K562 (cell line): ENCODE measurements at regions not wholly inside any gene's neighbourhood (a gene's known extent, or its start where the extent isn't known, plus 50 kb on each side); places are given as distances from the start of the nearest gene placed in this dataset.

Experiments
- ATAC-seq: fragments of 200-7000 bp; cut with Tn5 transposase; 3 replicates; pipeline ENCODE4 v1.9.1; 2020; ENCODE audit warnings: moderate library complexity
- BruUV-seq: library from RNA; stranded (reverse); fragments of 400-500 nt; replicated peaks from 2 replicates; lab custom pipeline; 2021; lab: Mats Ljungman, UMichigan
- CTCF ChIA-PET: fragments of 300-600 bp; formaldehyde crosslinking; extraction: SDS; loops from one replicate; lab custom pipeline; 2021; ENCODE audit warnings: low intra/inter-chr PET ratio; lab: Yijun Ruan, JAX
- POLR2A ChIA-PET: fragments of 300-600, 350-650 bp; sonication (Branson Sonifier 250); formaldehyde crosslinking; extraction: SDS; loops from one replicate; lab custom pipeline; 2021; ENCODE audit warnings: antibody characterized with exemption, inconsistent platforms; lab: Yijun Ruan, JAX
- DNase-seq, 4 experiments: peaks; one replicate each; pipeline versions ENCODE4 v3.0.0 to v3.0.0-alpha.2; 2011 to 2018; ENCODE audit warnings: low spot score in 3 of 4, mixed read lengths in 3 of 4; ENCODE audit errors: extremely low read depth in 1 of 4
- FAIRE-seq: peaks from 2 replicates; lab custom pipeline; 2011; peaks lifted over from hg19 to GRCh38; lab: Jason Lieb, UNC
- H2AFZ ChIP-seq: 2 replicates; pipeline ENCODE4 v1.6.0; 2011; ENCODE audit warnings: low read depth, low read length, control low read depth, inconsistent platforms
- H3K27ac ChIP-seq: fragments of 200-600 bp; 3 replicates; pipeline ENCODE4 v1.8.0; 2011; ENCODE audit warnings: low read depth, mild to moderate bottlenecking, control low read depth, inconsistent platforms, low read length, moderate library complexity, mixed read lengths; ENCODE audit errors: extremely low read depth
- H3K27me3 ChIP-seq, 2 experiments: fragments of 300-600 bp in 1 of 2; 2 replicates in 1 of 2; 3 replicates in 1 of 2; pipeline versions ENCODE4 v1.6.0 to v1.8.0; 2011; ENCODE audit warnings: inconsistent platforms in 2 of 2, low read length in 2 of 2, mild to moderate bottlenecking in 1 of 2, mixed read lengths in 1 of 2, moderate library complexity in 1 of 2; ENCODE audit not compliant: control insufficient read depth in 2 of 2, insufficient read depth in 2 of 2
- H3K36me3 ChIP-seq: fragments of 300-600 bp; 3 replicates; pipeline ENCODE4 v1.8.0; 2011; ENCODE audit warnings: mild to moderate bottlenecking, low read length, inconsistent platforms; ENCODE audit not compliant: control insufficient read depth, insufficient read depth
- H3K4me1 ChIP-seq, 2 experiments: fragments of 200-600 bp in 1 of 2; replicated peaks in 1 of 2; 2 replicates in 1 of 2; 3 replicates in 1 of 2; pipeline versions ENCODE4 v1.5.1 to v1.8.0; 2011; ENCODE audit warnings: inconsistent platforms in 2 of 2, low read length in 2 of 2, mild to moderate bottlenecking in 1 of 2, mixed read lengths in 1 of 2, moderate library complexity in 1 of 2; ENCODE audit not compliant: control insufficient read depth in 2 of 2, insufficient read depth in 2 of 2
- H3K4me2 ChIP-seq: 2 replicates; pipeline ENCODE4 v1.6.1; 2011; ENCODE audit warnings: low read length, control low read depth, inconsistent platforms, mixed read lengths; ENCODE audit not compliant: insufficient read depth
- H3K4me3 ChIP-seq: fragments of 200-600 bp; sonication (generic), shearing (Covaris generic); 2 replicates; pipeline ENCODE4 v1.5.1; 2016; ENCODE audit warnings: control low read depth, inconsistent platforms
- H3K79me2 ChIP-seq: fragments of 200-600 bp; 3 replicates; pipeline ENCODE4 v1.8.0; 2011; ENCODE audit warnings: low read length, inconsistent platforms; ENCODE audit not compliant: control insufficient read depth, insufficient read depth
- H3K9ac ChIP-seq, 2 experiments: 2 replicates each; pipeline versions ENCODE4 v1.6.0 to v1.6.1; 2011; ENCODE audit warnings: low read depth in 2 of 2, low read length in 2 of 2, control low read depth in 1 of 2, inconsistent platforms in 1 of 2, mild to moderate bottlenecking in 1 of 2, mixed read lengths in 1 of 2; ENCODE audit not compliant: insufficient read depth in 1 of 2
- H3K9me1 ChIP-seq: one replicate; pipeline ENCODE4 v1.6.0; 2011; ENCODE audit warnings: inconsistent platforms, mild to moderate bottlenecking, low read length, moderate library complexity; ENCODE audit not compliant: control insufficient read depth, insufficient read depth
- H3K9me3 ChIP-seq: replicated peaks from 2 replicates; pipeline ENCODE4 v1.5.1; 2011; ENCODE audit warnings: low read depth, low read length, inconsistent platforms; ENCODE audit not compliant: control insufficient read depth, insufficient read depth
- H4K20me1 ChIP-seq: replicated peaks from 2 replicates; pipeline ENCODE4 v1.6.1; 2011; ENCODE audit warnings: low read length, inconsistent platforms, mixed read lengths; ENCODE audit not compliant: control insufficient read depth, insufficient read depth
- HMG20A ChIP-seq: fragments of 450-650 bp; formaldehyde crosslinking; conservative IDR thresholded peaks from 2 replicates; pipeline ENCODE4 v1.4.0; 2020; ENCODE audit warnings: mild to moderate bottlenecking, mixed read lengths
- POLR2AphosphoS5 ChIP-seq: IDR thresholded peaks from 2 replicates; pipeline ENCODE4 v1.6.1; 2011; ENCODE audit warnings: mild to moderate bottlenecking, low read depth, low read length, moderate library complexity; ENCODE audit not compliant: control insufficient read depth, insufficient read depth
- RHOXF2B ChIP-seq: fragments of 250-450 bp; sonication (Bioruptor Pico); conservative IDR thresholded peaks from 2 replicates; pipeline ENCODE4 v1.5.1; 2021
- ZBTB1 ChIP-seq: sonication (generic); formaldehyde crosslinking; IDR thresholded peaks from 2 replicates; pipeline ENCODE4 v1.8.1; 2023; ENCODE audit warnings: missing genetic modification reagents, low read depth, mild to moderate bottlenecking, borderline replicate concordance
- ZKSCAN8 ChIP-seq: fragments of 200-800 bp; sonication (Bioruptor generic); IDR thresholded peaks from 2 replicates; pipeline ENCODE4 v1.6.1; 2016; ENCODE audit warnings: missing genetic modification characterization, missing compliant biosample characterization
- ZNF41 ChIP-seq: fragments of 250-450 bp; sonication (Bioruptor Pico); conservative IDR thresholded peaks from 2 replicates; pipeline ENCODE4 v1.4.0; 2020; ENCODE audit warnings: mild to moderate bottlenecking
- WGBS: fragments of 100-300 bp; shearing (Covaris generic); methylation state at CpG from one replicate; pipeline ENCODE4 v1.1.6; 2016; ENCODE audit warnings: low coverage, mixed read lengths; ENCODE audit not compliant: insufficient coverage; ENCODE audit errors: missing lambda C conversion rate; 5-methylcytosine and 5-hydroxymethylcytosine counted together
- in situ Hi-C: fragments of 300-500 bp; cut with MboI; formaldehyde crosslinking; loops from 4 replicates; pipeline ENCODE4 v1.15.0; 2018; ENCODE audit warnings: inconsistent platforms, mixed read lengths
- intact Hi-C: fragments of 100-400 bp; cut with micrococcal nuclease; formaldehyde crosslinking; loops from 2 replicates; pipeline ENCODE4 v1.14.2; 2022
- TF ChIP-seq, protein P1 (sequence below), 3 experiments: IDR thresholded peaks in 2 of 3; conservative IDR thresholded peaks in 1 of 3; 2 replicates each; pipeline ENCODE4 v1.5.1; 2011 to 2012; ENCODE audit warnings: low read length in 3 of 3, mild to moderate bottlenecking in 3 of 3, control low read depth in 2 of 3, improper control_type of control experiment in 1 of 3, inconsistent platforms in 1 of 3, low read depth in 1 of 3, mixed read lengths in 1 of 3, moderate library complexity in 1 of 3; ENCODE audit not compliant: insufficient read depth in 2 of 3
- TF ChIP-seq, protein P2 (sequence below): fragments of 450-650 bp; formaldehyde crosslinking; IDR thresholded peaks from 2 replicates; pipeline ENCODE4 v1.4.0; 2020; ENCODE audit warnings: mild to moderate bottlenecking, mixed read lengths

- H3K9ac ChIP-seq: no peak overlapping the region; a peak in 1 of 4 replicates
- no peaks in the 10 kb centered on the region for H4K20me1 ChIP-seq
- H3K27ac ChIP-seq: no peak overlapping the region
- no peaks in the 10 kb centered on the region for H3K9me1 ChIP-seq
- ChIA-PET POLR2A (no interaction called here), CTCF (no interaction called here)
- whole genome bisulfite sequencing: 28% methylated on average over 14 of the region's 16 CpGs
- H3K4me3 ChIP-seq: no peak overlapping the region
- H3K36me3 ChIP-seq: no peaks in the 10 kb centered on the region
- 0 out of 5 replicates have a peak, but pooled peaks cover 0 to 8% of the 10 kb centered on the region in 2 experiments for H3K27me3 ChIP-seq
- no TSS peak for BruUV-seq
- H3K9me3 ChIP-seq: no peaks in the 10 kb centered on the region
- no peak for ATAC-seq
- H3K79me2 ChIP-seq: no peaks in the 10 kb centered on the region
- H2AFZ ChIP-seq: no peak overlapping the region
- no peak overlapping the region for H3K4me2 ChIP-seq
- DNase-seq: peak in 1 of 4 experiments; percentile 7
- FAIRE-seq: no peak
- intact Hi-C loops (no loop called here), in situ Hi-C loops (no loop called here)
- no peak for TF ChIP-seq ZBTB1 (CRISPR knock-in tag)
- no peak for TF ChIP-seq ZNF41 (CRISPR knock-in tag)
- TF ChIP-seq ZKSCAN8 (CRISPR knock-in tag): no peak
- no peak for TF ChIP-seq POLR2AphosphoS5
- TF ChIP-seq, protein P1, sequence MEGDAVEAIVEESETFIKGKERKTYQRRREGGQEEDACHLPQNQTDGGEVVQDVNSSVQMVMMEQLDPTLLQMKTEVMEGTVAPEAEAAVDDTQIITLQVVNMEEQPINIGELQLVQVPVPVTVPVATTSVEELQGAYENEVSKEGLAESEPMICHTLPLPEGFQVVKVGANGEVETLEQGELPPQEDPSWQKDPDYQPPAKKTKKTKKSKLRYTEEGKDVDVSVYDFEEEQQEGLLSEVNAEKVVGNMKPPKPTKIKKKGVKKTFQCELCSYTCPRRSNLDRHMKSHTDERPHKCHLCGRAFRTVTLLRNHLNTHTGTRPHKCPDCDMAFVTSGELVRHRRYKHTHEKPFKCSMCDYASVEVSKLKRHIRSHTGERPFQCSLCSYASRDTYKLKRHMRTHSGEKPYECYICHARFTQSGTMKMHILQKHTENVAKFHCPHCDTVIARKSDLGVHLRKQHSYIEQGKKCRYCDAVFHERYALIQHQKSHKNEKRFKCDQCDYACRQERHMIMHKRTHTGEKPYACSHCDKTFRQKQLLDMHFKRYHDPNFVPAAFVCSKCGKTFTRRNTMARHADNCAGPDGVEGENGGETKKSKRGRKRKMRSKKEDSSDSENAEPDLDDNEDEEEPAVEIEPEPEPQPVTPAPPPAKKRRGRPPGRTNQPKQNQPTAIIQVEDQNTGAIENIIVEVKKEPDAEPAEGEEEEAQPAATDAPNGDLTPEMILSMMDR (IDR thresholded peaks at IDR 0.05 in 2 of 3, conservative IDR thresholded peaks at IDR 0.05 in 1 of 3; ENCODE audit: insufficient read depth in 2 of 3, low read depth in 1 of 3, low read length in 3 of 3): no peak
- TF ChIP-seq, protein P2, sequence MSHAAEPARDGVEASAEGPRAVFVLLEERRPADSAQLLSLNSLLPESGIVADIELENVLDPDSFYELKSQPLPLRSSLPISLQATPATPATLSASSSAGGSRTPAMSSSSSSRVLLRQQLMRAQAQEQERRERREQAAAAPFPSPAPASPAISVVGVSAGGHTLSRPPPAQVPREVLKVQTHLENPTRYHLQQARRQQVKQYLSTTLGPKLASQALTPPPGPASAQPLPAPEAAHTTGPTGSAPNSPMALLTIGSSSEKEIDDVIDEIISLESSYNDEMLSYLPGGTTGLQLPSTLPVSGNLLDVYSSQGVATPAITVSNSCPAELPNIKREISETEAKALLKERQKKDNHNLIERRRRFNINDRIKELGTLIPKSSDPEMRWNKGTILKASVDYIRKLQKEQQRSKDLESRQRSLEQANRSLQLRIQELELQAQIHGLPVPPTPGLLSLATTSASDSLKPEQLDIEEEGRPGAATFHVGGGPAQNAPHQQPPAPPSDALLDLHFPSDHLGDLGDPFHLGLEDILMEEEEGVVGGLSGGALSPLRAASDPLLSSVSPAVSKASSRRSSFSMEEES (CRISPR knock-in tag): no peak
- TF ChIP-seq HMG20A: no peak
- TF ChIP-seq RHOXF2B (CRISPR knock-in tag): no peak
- peaks cover 0 to 31% of the 10 kb centered on the region in 2 experiments; a peak in 3 of 5 replicates for H3K4me1 ChIP-seq
Observed at GRCh38 chr14:103230658-103231334, 103.2 kb upstream of the EIF5 start.
